NCI-H524 treated with DMSO at 0.1 percent for 48 hours (cell line): ENCODE measurements at regions not wholly inside any gene's neighbourhood (a gene's known extent, or its start where the extent isn't known, plus 50 kb on each side); places are given as distances from the start of the nearest gene placed in this dataset.

Experiments
- DNase-seq: peaks from one replicate; lab custom pipeline; 2025; lab: John Stamatoyannopoulos, UW

- no peak for DNase-seq
Measured at GRCh38 chrX:42619068-42619467, 158.9 kb downstream of the PPP1R2C start.

GRCh38 chrX:42616981-42617380 lies 161.0 kb downstream of the PPP1R2C start:
- DNase-seq, result no peak

GRCh38 chrX:42615161-42615563 lies 162.8 kb downstream of the PPP1R2C start:
- DNase-seq, result no peak

- no peak for DNase-seq
Measured at GRCh38 chrX:42606591-42606990, 171.4 kb downstream of the PPP1R2C start.

- DNase-seq, result no peak
Measured at GRCh38 chrX:42604302-42604701, 173.7 kb downstream of the PPP1R2C start.

- DNase-seq, result no peak
Measured at GRCh38 chrX:42603016-42603415, 174.9 kb downstream of the PPP1R2C start.

- no peak for DNase-seq
Measured at GRCh38 chrX:42602566-42602965, 175.4 kb downstream of the PPP1R2C start.

GRCh38 chrX:42602136-42602535 lies 175.8 kb downstream of the PPP1R2C start:
- no peak for DNase-seq

GRCh38 chrX:42597481-42597880 lies 180.5 kb downstream of the PPP1R2C start:
- peak; percentile 57 for DNase-seq

GRCh38 chrX:42585842-42586621 lies 191.9 kb downstream of the PPP1R2C start:
- no peak for DNase-seq

GRCh38 chrX:42577936-42578470 lies 200.0 kb downstream of the PPP1R2C start:
- no peak for DNase-seq

- no peak for DNase-seq
Measured at GRCh38 chrX:42567268-42567667, 210.7 kb downstream of the PPP1R2C start.

- no peak for DNase-seq
Measured at GRCh38 chrX:42565739-42566138, 212.2 kb downstream of the PPP1R2C start.

GRCh38 chrX:42546800-42547199 lies 231.2 kb downstream of the PPP1R2C start:
- DNase-seq, result no peak

GRCh38 chrX:42544883-42545282 lies 233.1 kb downstream of the PPP1R2C start:
- DNase-seq, result no peak

- no peak for DNase-seq
Measured at GRCh38 chrX:42541554-42541953, 236.4 kb downstream of the PPP1R2C start.

- no peak for DNase-seq
Measured at GRCh38 chrX:42540146-42540545, 237.8 kb downstream of the PPP1R2C start.

GRCh38 chrX:42538405-42538804 lies 239.6 kb downstream of the PPP1R2C start:
- no peak for DNase-seq

GRCh38 chrX:42536286-42536685 lies 241.7 kb downstream of the PPP1R2C start:
- no peak for DNase-seq

- DNase-seq, result no peak
Measured at GRCh38 chrX:42535233-42535632, 242.7 kb downstream of the PPP1R2C start.

- no peak for DNase-seq
Measured at GRCh38 chrX:42533761-42534160, 244.2 kb downstream of the PPP1R2C start.

- DNase-seq, result no peak
Measured at GRCh38 chrX:42531441-42531840, 246.5 kb downstream of the PPP1R2C start.

- no peak for DNase-seq
Measured at GRCh38 chrX:42530027-42530426, 247.9 kb downstream of the PPP1R2C start.

- DNase-seq, result no peak
Measured at GRCh38 chrX:42524379-42524778, 253.6 kb downstream of the PPP1R2C start.
